ENCODE measurements at regions not wholly inside any gene's neighbourhood (a gene's known extent, or its start where the extent isn't known, plus 50 kb on each side); places are given as distances from the start of the nearest gene placed in this dataset.

- no peak for DNase-seq (ENCODE audit: low spot score)
- Mint-ChIP-seq H3K4me3 (no peak overlapping the region), H3K27me3 (ENCODE audit: low read depth) (no peaks in the 10 kb centered on the region), H3K27ac (no peak overlapping the region), H3K36me3 (ENCODE audit: low read depth) (no peaks in the 10 kb centered on the region), H3K9me3 (no peaks in the 10 kb centered on the region), H3K4me1 (ENCODE audit: low read depth) (peaks cover 3% of the 10 kb centered on the region)
These were observed 138.1 kb upstream of the RAP2B start for GRCh38 chr3:153023896-153024295.

DNA sequence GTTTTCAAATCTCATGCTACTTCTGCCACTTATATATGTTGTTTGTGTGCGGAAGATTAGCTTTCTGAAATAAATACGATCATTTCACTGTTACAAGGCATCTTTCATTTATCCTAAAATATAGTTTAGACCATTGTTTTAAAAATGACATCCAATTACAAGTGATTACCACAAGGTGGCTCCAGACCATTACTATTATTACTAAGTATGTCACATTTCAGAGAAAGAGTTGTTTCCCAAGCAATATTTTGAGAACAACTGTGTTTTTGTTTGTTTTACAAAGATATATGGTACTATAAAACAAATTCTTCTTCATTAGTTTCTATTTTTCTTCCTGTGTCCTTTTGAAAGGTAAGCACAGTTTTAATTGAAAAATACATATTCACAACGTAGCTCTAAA is 136.0 kb upstream of the RAP2B start:
- H3K27me3 Mint-ChIP-seq (ENCODE audit: low read depth), result peaks cover 3% of the 10 kb centered on the region
- H3K4me1 Mint-ChIP-seq (ENCODE audit: low read depth), result peaks cover 3% of the 10 kb centered on the region

DNA sequence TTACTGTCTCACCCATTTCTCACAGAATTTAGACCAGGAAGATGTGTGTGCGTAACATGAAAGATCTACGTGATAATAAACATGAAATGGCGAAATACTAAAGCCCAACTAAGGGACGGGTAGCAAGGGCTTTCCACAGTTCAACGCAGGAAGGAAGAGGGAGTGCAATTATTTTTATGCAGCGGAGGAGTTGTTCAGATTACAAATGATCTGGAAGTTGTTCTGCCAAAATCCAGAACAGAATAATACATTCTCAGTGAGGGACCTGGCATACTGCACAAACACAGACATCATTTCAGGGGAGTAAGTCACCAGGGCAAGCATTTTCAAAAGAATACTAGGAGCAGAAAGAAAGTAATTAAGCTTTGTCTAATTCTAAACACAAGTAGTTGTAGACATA is 133.6 kb upstream of the RAP2B start:
- peaks cover 2% of the 10 kb centered on the region for H3K4me1 Mint-ChIP-seq (ENCODE audit: low read depth)
- no peak for DNase-seq (ENCODE audit: low spot score)
- H3K27ac Mint-ChIP-seq, result no peak overlapping the region
- no peak overlapping the region for H3K4me3 Mint-ChIP-seq
- H3K27me3 Mint-ChIP-seq (ENCODE audit: low read depth), result peaks cover 3% of the 10 kb centered on the region
- H3K9me3 Mint-ChIP-seq, result no peaks in the 10 kb centered on the region
- H3K36me3 Mint-ChIP-seq (ENCODE audit: low read depth), result no peaks in the 10 kb centered on the region

More for the DNA sequence above, 136.0 kb upstream of the RAP2B start:
- Mint-ChIP-seq H3K27ac (no peak overlapping the region), H3K9me3 (no peaks in the 10 kb centered on the region), H3K36me3 (ENCODE audit: low read depth) (no peaks in the 10 kb centered on the region), H3K4me3 (no peak overlapping the region)
- DNase-seq (ENCODE audit: low spot score), result no peak

GRCh38 chr3:153029350-153029749 is 132.7 kb upstream of the RAP2B start:
- Mint-ChIP-seq H3K9me3 (no peaks in the 10 kb centered on the region), H3K36me3 (ENCODE audit: low read depth) (no peaks in the 10 kb centered on the region), H3K27ac (no peak overlapping the region), H3K27me3 (ENCODE audit: low read depth) (peaks cover 3% of the 10 kb centered on the region), H3K4me1 (ENCODE audit: low read depth) (no peaks in the 10 kb centered on the region), H3K4me3 (no peak overlapping the region)
- no peak for DNase-seq (ENCODE audit: low spot score)

DNA sequence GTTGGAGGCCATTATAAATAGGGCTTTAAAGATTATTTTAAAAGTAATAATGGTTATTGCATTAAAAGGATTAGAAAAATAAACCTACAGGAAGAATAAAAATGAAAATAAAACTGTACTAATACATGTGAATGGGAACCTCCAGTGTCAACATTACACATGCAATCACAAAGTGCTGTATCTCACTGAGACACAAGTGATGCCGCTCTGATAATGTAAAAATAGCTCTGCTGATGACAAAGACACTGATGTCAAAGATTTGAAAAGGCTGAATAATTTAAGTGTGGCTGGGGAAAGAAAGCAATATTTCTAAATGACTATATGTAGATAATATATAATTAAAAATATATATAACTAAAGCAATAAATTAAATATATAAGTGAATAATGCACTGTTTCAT is 129.1 kb upstream of the RAP2B start:
- no peak overlapping the region for H3K27ac Mint-ChIP-seq
- H3K4me3 Mint-ChIP-seq, result no peak overlapping the region
- H3K9me3 Mint-ChIP-seq, result no peaks in the 10 kb centered on the region
- peaks cover 3% of the 10 kb centered on the region for H3K27me3 Mint-ChIP-seq (ENCODE audit: low read depth)
- no peak for DNase-seq (ENCODE audit: low spot score)
- no peaks in the 10 kb centered on the region for H3K36me3 Mint-ChIP-seq (ENCODE audit: low read depth)
- H3K4me1 Mint-ChIP-seq (ENCODE audit: low read depth), result no peaks in the 10 kb centered on the region

GRCh38 chr3:153036846-153037245 is 125.2 kb upstream of the RAP2B start:
- no peak for DNase-seq (ENCODE audit: low spot score)
- H3K27me3 Mint-ChIP-seq (ENCODE audit: low read depth), result no peaks in the 10 kb centered on the region
- H3K36me3 Mint-ChIP-seq (ENCODE audit: low read depth), result no peaks in the 10 kb centered on the region
- peaks cover 4% of the 10 kb centered on the region for H3K4me1 Mint-ChIP-seq (ENCODE audit: low read depth)
- no peak overlapping the region for H3K4me3 Mint-ChIP-seq
- H3K27ac Mint-ChIP-seq, result no peak overlapping the region
- no peaks in the 10 kb centered on the region for H3K9me3 Mint-ChIP-seq

DNA sequence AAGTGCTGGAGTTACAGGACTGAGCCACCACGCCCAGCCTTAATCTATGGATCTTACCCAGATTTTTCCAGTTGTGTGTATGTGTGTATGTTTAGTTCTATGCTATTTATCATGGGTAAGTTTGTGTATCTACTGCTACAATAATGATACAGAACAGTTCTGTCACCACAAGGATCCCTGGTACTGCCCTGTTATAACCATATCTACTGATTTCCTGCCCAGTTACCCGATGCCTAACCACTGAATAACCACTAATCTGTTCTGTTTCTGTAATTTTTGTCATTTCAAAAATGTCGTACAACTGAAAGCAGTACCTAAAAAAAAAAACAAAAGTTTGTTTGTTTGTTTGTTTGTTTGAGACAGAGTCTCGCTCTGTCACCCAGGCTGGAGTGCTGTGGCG is 123.7 kb upstream of the RAP2B start:
- no peak overlapping the region for H3K27ac Mint-ChIP-seq
- H3K4me1 Mint-ChIP-seq (ENCODE audit: low read depth), result peaks cover 6% of the 10 kb centered on the region
- no peaks in the 10 kb centered on the region for H3K9me3 Mint-ChIP-seq
- no peaks in the 10 kb centered on the region for H3K36me3 Mint-ChIP-seq (ENCODE audit: low read depth)
- no peaks in the 10 kb centered on the region for H3K27me3 Mint-ChIP-seq (ENCODE audit: low read depth)
- H3K4me3 Mint-ChIP-seq, result no peak overlapping the region
- DNase-seq (ENCODE audit: low spot score), result no peak

- Mint-ChIP-seq H3K27ac (no peak overlapping the region), H3K9me3 (no peaks in the 10 kb centered on the region), H3K4me1 (ENCODE audit: low read depth) (peaks cover 8% of the 10 kb centered on the region), H3K27me3 (ENCODE audit: low read depth) (peaks cover under 1% of the 10 kb centered on the region), H3K4me3 (no peak overlapping the region), H3K36me3 (ENCODE audit: low read depth) (no peaks in the 10 kb centered on the region)
- DNase-seq (ENCODE audit: low spot score), result no peak
These were observed 123.2 kb upstream of the RAP2B start for GRCh38 chr3:153038779-153039178.

DNA sequence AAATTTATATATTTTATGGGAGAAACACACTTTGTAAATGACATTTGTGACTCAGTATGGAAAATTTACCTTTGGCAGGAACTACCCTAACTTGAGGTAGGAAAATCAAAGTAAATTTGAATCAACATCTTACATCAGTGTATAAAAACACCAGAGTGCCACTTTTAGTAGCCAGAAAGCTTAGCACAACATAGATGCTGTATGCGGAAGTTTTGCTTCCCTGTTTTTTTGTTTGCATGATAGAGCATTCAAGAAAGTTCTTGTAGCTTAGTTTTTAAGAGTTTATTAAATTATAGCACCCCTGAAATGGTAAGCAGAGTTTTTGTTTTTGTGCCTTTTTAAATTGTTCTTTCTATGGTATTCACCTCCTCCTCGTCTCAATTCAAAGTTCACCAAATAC is 120.8 kb upstream of the RAP2B start:
- Mint-ChIP-seq H3K36me3 (ENCODE audit: low read depth) (no peaks in the 10 kb centered on the region), H3K4me1 (ENCODE audit: low read depth) (peaks cover 10% of the 10 kb centered on the region)

DNA sequence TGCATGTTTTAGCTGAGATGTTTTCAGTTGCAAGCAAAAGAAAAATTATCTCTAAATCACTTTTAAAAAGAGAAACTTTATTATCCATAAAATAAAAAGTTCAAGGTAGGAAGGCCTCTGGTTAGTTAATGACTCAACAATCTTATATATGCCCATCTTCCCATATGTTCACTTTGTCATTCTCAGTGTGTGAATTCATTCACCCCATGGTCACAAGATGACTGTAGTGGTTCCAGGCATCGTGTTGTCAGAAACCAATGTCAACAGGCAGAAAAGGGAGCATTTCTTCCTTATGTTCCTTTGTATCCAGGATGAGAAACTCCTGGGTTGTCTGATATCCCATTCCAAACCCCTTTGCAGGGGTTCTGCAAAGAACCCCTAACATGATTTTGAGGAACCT is 119.9 kb upstream of the RAP2B start:
- DNase-seq (ENCODE audit: low spot score), result no peak
- no peak overlapping the region for H3K27ac Mint-ChIP-seq
- peaks cover 10% of the 10 kb centered on the region for H3K4me1 Mint-ChIP-seq (ENCODE audit: low read depth)
- H3K9me3 Mint-ChIP-seq, result no peaks in the 10 kb centered on the region
- H3K27me3 Mint-ChIP-seq (ENCODE audit: low read depth), result peaks cover 8% of the 10 kb centered on the region
- H3K4me3 Mint-ChIP-seq, result no peak overlapping the region
- H3K36me3 Mint-ChIP-seq (ENCODE audit: low read depth), result no peaks in the 10 kb centered on the region

More for the DNA sequence above, 120.8 kb upstream of the RAP2B start:
- Mint-ChIP-seq H3K27ac (no peak overlapping the region), H3K9me3 (no peaks in the 10 kb centered on the region), H3K27me3 (ENCODE audit: low read depth) (peaks cover 8% of the 10 kb centered on the region), H3K4me3 (no peak overlapping the region)
- DNase-seq (ENCODE audit: low spot score), result no peak

DNA sequence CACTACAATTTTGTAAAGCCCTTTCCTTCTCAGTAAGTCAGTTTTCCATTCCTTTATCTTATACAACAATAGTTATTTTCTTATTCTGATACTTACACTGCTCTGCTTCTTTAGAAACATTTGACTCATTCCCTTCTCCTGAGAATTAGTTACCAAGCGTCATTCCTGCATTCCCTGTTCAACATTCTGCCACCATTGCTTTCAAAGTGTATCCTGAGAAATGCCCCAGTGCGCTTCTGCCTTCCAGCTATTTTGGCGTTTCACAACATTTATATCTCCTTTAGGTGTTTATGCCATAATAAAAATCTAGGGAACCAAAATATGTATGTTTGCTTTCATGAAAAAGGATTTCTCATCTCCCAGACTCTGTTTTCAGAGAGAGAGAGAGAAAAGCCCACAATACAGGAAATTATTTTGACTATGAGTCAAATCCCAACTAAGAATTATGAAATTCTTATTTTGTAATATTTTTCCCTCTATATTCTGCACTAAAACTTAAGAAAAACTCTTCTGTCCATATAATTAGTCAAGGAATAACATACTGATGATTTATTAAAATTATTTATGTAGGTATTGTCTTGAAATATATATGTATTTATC is 118.2 kb upstream of the RAP2B start:
- H3K4me1 Mint-ChIP-seq (ENCODE audit: low read depth), result peaks cover 5% of the 10 kb centered on the region
- no peaks in the 10 kb centered on the region for H3K36me3 Mint-ChIP-seq (ENCODE audit: low read depth)
- no peak overlapping the region for H3K4me3 Mint-ChIP-seq
- no peaks in the 10 kb centered on the region for H3K9me3 Mint-ChIP-seq
- no peak for DNase-seq (ENCODE audit: low spot score)
- H3K27me3 Mint-ChIP-seq (ENCODE audit: low read depth), result peaks cover 8% of the 10 kb centered on the region
- H3K27ac Mint-ChIP-seq, result no peak overlapping the region

DNA sequence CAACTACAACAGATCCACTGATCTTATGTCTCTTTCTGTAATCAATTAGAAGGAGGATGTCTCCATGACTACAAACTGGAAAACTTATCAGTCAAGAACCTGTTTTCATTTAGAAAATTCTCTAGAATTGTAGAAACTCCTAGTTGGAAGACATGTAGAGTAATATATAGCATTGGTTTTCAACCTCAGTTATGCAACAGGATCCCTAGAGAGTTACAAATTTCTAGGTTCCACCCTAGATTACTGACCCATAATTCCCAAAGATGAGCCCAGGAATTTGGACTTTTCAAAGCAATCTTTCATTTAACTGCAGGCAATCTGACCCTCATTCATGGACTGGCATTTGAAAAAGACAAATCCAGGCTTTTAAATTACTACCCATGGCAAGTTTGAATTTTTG is 116.9 kb upstream of the RAP2B start:
- Mint-ChIP-seq H3K4me1 (ENCODE audit: low read depth) (peaks cover 5% of the 10 kb centered on the region), H3K4me3 (no peak overlapping the region), H3K36me3 (ENCODE audit: low read depth) (no peaks in the 10 kb centered on the region), H3K27me3 (ENCODE audit: low read depth) (peaks cover 8% of the 10 kb centered on the region), H3K27ac (no peak overlapping the region), H3K9me3 (no peaks in the 10 kb centered on the region)
- no peak for DNase-seq (ENCODE audit: low spot score)

- no peak overlapping the region for H3K4me3 Mint-ChIP-seq
- no peaks in the 10 kb centered on the region for H3K36me3 Mint-ChIP-seq (ENCODE audit: low read depth)
- DNase-seq (ENCODE audit: low spot score), result no peak
- H3K27ac Mint-ChIP-seq, result no peak overlapping the region
- H3K9me3 Mint-ChIP-seq, result no peaks in the 10 kb centered on the region
- no peaks in the 10 kb centered on the region for H3K4me1 Mint-ChIP-seq (ENCODE audit: low read depth)
- H3K27me3 Mint-ChIP-seq (ENCODE audit: low read depth), result no peaks in the 10 kb centered on the region
These were observed 111.0 kb upstream of the RAP2B start for GRCh38 chr3:153050978-153051377.

DNA sequence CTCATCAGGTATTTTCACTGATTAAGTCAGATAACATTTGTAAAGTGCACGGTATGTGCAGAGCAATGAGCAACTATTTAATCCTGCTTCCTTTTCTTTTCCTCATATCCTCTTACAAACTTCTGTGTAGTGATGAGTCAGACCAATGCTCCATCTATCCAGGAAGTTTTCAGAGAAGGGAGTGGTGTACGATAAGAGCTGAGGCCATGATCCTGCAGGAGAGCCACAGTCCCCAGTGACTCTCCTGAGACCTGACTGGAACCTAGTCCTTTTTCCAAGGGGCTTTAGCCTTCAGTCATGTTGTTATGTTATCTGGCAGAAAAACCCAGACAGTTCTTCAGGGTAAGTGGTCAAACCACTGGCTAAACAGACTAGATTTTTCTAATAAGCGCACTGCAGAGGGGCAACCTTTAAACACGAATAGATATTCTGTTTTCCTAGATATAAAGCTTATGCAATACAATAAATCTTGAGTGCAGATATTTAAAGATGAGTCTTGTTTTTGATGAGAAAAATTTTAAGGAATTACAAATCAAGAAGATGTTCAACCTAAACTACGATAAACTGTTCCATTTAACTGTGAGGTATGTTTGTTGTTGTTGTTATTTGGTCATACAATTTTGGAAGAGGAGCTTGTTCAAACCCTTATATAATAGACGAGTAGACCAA is 110.5 kb upstream of the RAP2B start:
- Mint-ChIP-seq H3K9me3 (no peaks in the 10 kb centered on the region), H3K4me3 (no peak overlapping the region), H3K4me1 (ENCODE audit: low read depth) (no peaks in the 10 kb centered on the region), H3K27ac (no peak overlapping the region), H3K27me3 (ENCODE audit: low read depth) (no peaks in the 10 kb centered on the region), H3K36me3 (ENCODE audit: low read depth) (no peaks in the 10 kb centered on the region)
- no peak for DNase-seq (ENCODE audit: low spot score)

DNA sequence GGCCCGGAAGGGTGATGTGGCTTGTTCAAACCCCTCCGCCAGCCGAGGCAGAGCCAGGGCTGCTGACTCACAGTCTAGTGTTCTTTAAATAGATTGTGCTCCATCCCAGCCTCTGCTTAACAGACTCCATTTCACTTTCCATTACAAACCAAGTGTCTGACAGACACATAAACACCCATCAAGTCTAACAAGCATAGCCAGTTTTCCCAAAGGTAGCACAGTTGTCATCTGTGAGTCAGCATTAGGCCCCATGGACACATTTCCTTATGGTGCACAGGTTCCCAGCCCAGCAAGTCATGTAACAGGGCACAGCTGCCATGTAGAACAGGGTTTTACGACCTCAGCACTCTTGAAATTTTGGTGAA is 109.9 kb upstream of the RAP2B start:
- no peak for DNase-seq (ENCODE audit: low spot score)
- H3K4me1 Mint-ChIP-seq (ENCODE audit: low read depth), result no peaks in the 10 kb centered on the region
- H3K36me3 Mint-ChIP-seq (ENCODE audit: low read depth), result no peaks in the 10 kb centered on the region
- no peaks in the 10 kb centered on the region for H3K27me3 Mint-ChIP-seq (ENCODE audit: low read depth)
- no peaks in the 10 kb centered on the region for H3K9me3 Mint-ChIP-seq
- no peak overlapping the region for H3K4me3 Mint-ChIP-seq
- no peak overlapping the region for H3K27ac Mint-ChIP-seq

Data from T-helper 2 cell treated with Interferon-gamma antibody and Interleukin-4, amounts not matched to agents 5 μg/mL and 100 μg/mL, for 36 hours (primary cell).